ENCODE measurements at regions not wholly inside any gene's neighbourhood (a gene's known extent, or its start where the extent isn't known, plus 50 kb on each side); places are given as distances from the start of the nearest gene placed in this dataset.
"Not testable (repeated sequence)": the region's sequence is repeated elsewhere in the genome, so short reads cannot be mapped to it uniquely, and the experiment has no call there.

DNA sequence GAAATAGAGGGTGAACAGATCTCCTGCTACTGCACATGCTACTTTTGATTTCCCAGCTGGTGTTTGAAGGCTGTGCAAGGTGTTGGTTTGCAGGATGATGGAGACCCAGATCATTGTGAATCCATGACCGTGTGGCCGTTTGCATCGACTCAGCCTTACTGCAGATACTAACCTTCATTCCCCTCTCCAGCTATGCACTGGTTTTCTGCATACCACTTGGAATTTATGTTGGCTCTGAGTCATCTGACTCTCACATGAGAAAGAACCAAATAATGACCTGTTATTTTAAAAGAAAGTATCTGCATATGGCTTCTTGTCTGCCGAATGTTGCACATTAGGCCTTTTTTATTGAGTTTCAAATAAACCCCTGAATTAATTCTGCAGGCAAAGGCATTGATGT is 183.3 kb upstream of the PRKX start:
- TF ChIP-seq POLR2A (IDR thresholded peaks at IDR 0.05; ENCODE audit: low read depth); POLR2AphosphoS5 (IDR thresholded peaks at IDR 0.05); EP300 (IDR thresholded peaks at IDR 0.05): not testable (repeated sequence)
- TF ChIP-seq, protein P1, sequence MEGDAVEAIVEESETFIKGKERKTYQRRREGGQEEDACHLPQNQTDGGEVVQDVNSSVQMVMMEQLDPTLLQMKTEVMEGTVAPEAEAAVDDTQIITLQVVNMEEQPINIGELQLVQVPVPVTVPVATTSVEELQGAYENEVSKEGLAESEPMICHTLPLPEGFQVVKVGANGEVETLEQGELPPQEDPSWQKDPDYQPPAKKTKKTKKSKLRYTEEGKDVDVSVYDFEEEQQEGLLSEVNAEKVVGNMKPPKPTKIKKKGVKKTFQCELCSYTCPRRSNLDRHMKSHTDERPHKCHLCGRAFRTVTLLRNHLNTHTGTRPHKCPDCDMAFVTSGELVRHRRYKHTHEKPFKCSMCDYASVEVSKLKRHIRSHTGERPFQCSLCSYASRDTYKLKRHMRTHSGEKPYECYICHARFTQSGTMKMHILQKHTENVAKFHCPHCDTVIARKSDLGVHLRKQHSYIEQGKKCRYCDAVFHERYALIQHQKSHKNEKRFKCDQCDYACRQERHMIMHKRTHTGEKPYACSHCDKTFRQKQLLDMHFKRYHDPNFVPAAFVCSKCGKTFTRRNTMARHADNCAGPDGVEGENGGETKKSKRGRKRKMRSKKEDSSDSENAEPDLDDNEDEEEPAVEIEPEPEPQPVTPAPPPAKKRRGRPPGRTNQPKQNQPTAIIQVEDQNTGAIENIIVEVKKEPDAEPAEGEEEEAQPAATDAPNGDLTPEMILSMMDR (IDR thresholded peaks at IDR 0.05): not testable (repeated sequence)
